Stomach (tissue), 8 donors: ENCODE measurements at regions not wholly inside any gene's neighbourhood (a gene's known extent, or its start where the extent isn't known, plus 50 kb on each side); places are given as distances from the start of the nearest gene placed in this dataset.

Experiments used
- DNase-seq, 2 donors: peaks; one replicate each; pipeline versions ENCODE4 v3.0.0 to v3.0.0-alpha.2; 2013 to 2019
- H3K27ac ChIP-seq, 5 donors: fragments of 200-600 bp in 4 of 5; sonication (generic) in 4 of 5; one replicate each; pipeline ENCODE4 v1.5.1; 2013 to 2019; ENCODE audit warnings: mild to moderate bottlenecking in 1 of 5, moderate library complexity in 1 of 5
- H3K27me3 ChIP-seq, 3 donors: fragments of 200-600 bp; sonication (generic); one replicate each; pipeline ENCODE4 v1.5.1; 2017 to 2019; ENCODE audit warnings: mixed run types in 1 of 3
- H3K36me3 ChIP-seq, 4 donors: fragments of 200-600 bp; sonication (generic); 1 replicate in 3 of 4; 2 replicates in 1 of 4; pipeline ENCODE4 v1.5.1; 2016 to 2019
- H3K4me1 ChIP-seq, 4 donors: fragments of 200-600 bp; sonication (generic); one replicate each; pipeline ENCODE4 v1.5.1; 2016 to 2019
- H3K4me3 ChIP-seq, 4 donors: fragments of 200-600 bp; sonication (generic) in 3 of 4; one replicate each; pipeline ENCODE4 v1.5.1; 2016 to 2019; ENCODE audit warnings: mild to moderate bottlenecking in 1 of 4
- H3K9me3 ChIP-seq, 4 donors: fragments of 200-600 bp; sonication (generic); one replicate each; pipeline ENCODE4 v1.5.1; 2016 to 2019
- EP300 ChIP-seq: sonication (generic); formaldehyde crosslinking; IDR thresholded peaks from one replicate; pipeline ENCODE4 v1.6.1; 2017; ENCODE audit warnings: antibody characterized with exemption
- POLR2A ChIP-seq, 4 donors: fragments of 450-650 bp; IDR thresholded peaks; one replicate each; pipeline ENCODE4 v1.6.1; 2016; ENCODE audit warnings: antibody characterized with exemption in 4 of 4, control low read depth in 2 of 4, mild to moderate bottlenecking in 1 of 4, moderate library complexity in 1 of 4
- POLR2AphosphoS5 ChIP-seq, 3 donors: sonication (generic); formaldehyde crosslinking; IDR thresholded peaks; one replicate each; pipeline ENCODE4 v1.6.1; 2016; ENCODE audit warnings: antibody characterized with exemption in 3 of 3
- WGBS, 5 donors: extraction: QIAGEN DNeasy Blood & Tissue Kit in 3 of 5; methylation state at CpG; one replicate each; pipeline versions ENCODE4 v1.1.5 to v1.1.7; 2013 to 2018; 5-methylcytosine and 5-hydroxymethylcytosine counted together
- intact Hi-C: fragments of 100-400 bp; cut with DNase I; formaldehyde crosslinking; loops from one replicate; pipeline ENCODE4 v1.15.1; 2023; ENCODE audit warnings: low total_unique reads
- TF ChIP-seq, protein P1 (sequence below), 7 experiments: fragments of 450-650 bp in 4 of 7; fragments of 200-600 bp in 3 of 7; sonication (generic) in 3 of 7; IDR thresholded peaks; one replicate each; pipeline ENCODE4 v1.5.1; 2016 to 2019; ENCODE audit warnings: antibody characterized with exemption in 7 of 7, control low read depth in 2 of 7, mild to moderate bottlenecking in 1 of 7
- donor health status: healthy with polysubstance abuse.
- donor health status: Bipolar disorder and iron deficiency.
- donor health status: healthy.

DNA sequence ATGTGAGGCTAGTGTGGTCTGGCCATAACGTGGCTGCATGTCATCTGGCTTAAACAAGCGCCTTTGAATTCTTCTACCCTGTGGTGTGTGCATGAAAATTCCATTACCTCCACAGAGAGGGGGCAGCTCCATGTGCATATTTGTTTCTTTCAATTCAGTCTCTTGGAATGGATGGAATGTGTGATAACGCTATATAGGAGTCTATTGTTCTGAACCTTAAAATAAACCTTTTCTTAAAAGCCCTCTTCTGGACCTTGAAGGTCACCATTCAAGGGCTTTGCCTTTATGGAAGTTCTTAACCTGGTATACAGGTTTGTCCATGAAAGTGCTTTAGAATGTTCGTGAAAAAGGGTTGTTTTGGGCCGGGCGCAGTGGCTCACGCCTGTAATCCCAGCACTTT, 118.2 kb upstream of the ADGRL2 start:
- TF ChIP-seq, protein P1, sequence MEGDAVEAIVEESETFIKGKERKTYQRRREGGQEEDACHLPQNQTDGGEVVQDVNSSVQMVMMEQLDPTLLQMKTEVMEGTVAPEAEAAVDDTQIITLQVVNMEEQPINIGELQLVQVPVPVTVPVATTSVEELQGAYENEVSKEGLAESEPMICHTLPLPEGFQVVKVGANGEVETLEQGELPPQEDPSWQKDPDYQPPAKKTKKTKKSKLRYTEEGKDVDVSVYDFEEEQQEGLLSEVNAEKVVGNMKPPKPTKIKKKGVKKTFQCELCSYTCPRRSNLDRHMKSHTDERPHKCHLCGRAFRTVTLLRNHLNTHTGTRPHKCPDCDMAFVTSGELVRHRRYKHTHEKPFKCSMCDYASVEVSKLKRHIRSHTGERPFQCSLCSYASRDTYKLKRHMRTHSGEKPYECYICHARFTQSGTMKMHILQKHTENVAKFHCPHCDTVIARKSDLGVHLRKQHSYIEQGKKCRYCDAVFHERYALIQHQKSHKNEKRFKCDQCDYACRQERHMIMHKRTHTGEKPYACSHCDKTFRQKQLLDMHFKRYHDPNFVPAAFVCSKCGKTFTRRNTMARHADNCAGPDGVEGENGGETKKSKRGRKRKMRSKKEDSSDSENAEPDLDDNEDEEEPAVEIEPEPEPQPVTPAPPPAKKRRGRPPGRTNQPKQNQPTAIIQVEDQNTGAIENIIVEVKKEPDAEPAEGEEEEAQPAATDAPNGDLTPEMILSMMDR (IDR thresholded peaks at IDR 0.05), result no peak
- TF ChIP-seq EP300, result no peak
- peak in 1 of 3 donors; percentile 14 for TF ChIP-seq POLR2AphosphoS5 (IDR thresholded peaks at IDR 0.05)
- no peak for TF ChIP-seq POLR2A (IDR thresholded peaks at IDR 0.05)
- Histone ChIP-seq H3K36me3 (no peaks in the 10 kb centered on the region), H3K4me1 (peaks cover 22 to 33% (median 29%) of the 10 kb centered on the region in 4 donors), H3K9me3 (no peaks in the 10 kb centered on the region), H3K4me3 (no peak overlapping the region), H3K27me3 (no peaks in the 10 kb centered on the region), H3K27ac (peak overlapping the region in 3 of 5 donors; percentile 34 to 68 (median 56))
- DNase-seq, result peak in 1 of 2 donors; percentile 38
- 37 to 60% (median 47%) methylated on average over 7 of the region's 7 CpGs for WGBS, 5 donors
- intact Hi-C loops, result no loop called here

DNA sequence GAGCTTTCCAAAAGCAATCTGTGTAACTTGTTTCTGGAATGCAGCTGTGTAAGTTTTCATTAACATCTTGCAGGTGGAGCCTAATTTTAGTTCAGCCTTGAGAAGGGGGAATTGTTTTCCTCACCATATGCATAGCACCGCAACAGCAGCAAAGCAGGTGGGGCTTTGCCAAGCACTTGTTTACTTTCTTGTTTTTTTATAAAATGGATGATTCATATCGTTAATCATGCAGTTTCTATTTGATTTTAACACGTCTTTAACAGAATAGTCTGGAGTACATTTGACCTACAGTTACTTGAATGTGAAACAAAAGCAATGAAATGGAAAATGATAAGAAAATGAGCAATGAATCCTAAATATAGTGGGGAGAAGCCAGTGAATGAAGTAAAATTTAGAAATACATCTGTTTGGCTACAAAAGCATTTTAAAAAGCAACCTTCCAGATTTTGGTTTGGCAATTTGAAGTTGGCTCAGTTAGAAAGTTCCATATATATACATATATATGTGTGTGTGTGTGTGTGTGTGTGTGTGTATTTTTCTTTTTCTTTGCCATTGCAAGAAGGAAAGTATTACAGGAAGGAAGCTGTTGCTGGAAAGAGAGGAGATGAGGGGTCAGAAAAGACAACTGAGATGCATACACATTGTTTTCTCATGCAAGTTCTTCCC, 119.0 kb upstream of the ADGRL2 start:
- peak overlapping the region in 1 of 4 donors; percentile 8 for H3K4me3 ChIP-seq
- DNase-seq, result peak; percentile 35 to 80
- H3K4me1 ChIP-seq, result peaks cover 22 to 33% (median 29%) of the 10 kb centered on the region in 4 donors
- peak overlapping the region in 4 of 5 donors; percentile 34 to 68 (median 51) for H3K27ac ChIP-seq
- H3K36me3 ChIP-seq, result no peaks in the 10 kb centered on the region
- intact Hi-C loops, result no loop called here
- 5 to 16% (median 10%) methylated on average over 3 of the region's 3 CpGs for WGBS, 5 donors
- H3K27me3 ChIP-seq, result no peaks in the 10 kb centered on the region
- TF ChIP-seq, protein P1 (IDR thresholded peaks at IDR 0.05), result no peak
- TF ChIP-seq POLR2AphosphoS5 (IDR thresholded peaks at IDR 0.05), result peak in 1 of 3 donors; percentile 39
- H3K9me3 ChIP-seq, result no peaks in the 10 kb centered on the region

DNA sequence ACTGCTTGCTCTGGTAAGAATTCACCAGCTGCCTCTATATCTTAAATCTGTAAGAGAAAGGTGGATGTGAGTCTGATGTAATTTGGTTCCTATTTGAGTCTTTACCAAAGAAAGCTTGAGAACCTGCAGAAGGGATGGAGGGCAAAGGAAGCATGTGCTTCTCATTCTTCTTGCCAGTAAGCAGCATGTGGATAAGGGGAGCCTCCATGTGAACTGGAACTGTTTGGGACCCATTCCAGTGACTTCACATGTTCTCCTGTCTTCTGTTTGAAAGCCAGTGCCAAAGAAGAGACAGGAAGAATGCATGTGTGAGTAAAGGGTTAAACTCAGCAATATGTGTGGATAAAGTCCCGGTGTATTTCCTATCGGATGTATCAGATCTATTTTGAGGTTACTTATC, 119.6 kb upstream of the ADGRL2 start:
- Histone ChIP-seq H3K27me3 (no peaks in the 10 kb centered on the region), H3K4me1 (peaks cover 22 to 33% (median 29%) of the 10 kb centered on the region in 4 donors), H3K27ac (peak overlapping the region; percentile 34 to 70 (median 56)), H3K9me3 (no peaks in the 10 kb centered on the region), H3K36me3 (no peaks in the 10 kb centered on the region), H3K4me3 (no peak overlapping the region)
- TF ChIP-seq, protein P1 (IDR thresholded peaks at IDR 0.05), result no peak
- no peak for TF ChIP-seq POLR2A (IDR thresholded peaks at IDR 0.05)
- TF ChIP-seq POLR2AphosphoS5 (IDR thresholded peaks at IDR 0.05), result no peak
- no peak for TF ChIP-seq EP300
- 10 to 19% (median 14%) methylated on average over 2 of the region's 2 CpGs for WGBS, 5 donors
- peak in 1 of 2 donors; percentile 51 for DNase-seq
- intact Hi-C loops, result no loop called here

DNA sequence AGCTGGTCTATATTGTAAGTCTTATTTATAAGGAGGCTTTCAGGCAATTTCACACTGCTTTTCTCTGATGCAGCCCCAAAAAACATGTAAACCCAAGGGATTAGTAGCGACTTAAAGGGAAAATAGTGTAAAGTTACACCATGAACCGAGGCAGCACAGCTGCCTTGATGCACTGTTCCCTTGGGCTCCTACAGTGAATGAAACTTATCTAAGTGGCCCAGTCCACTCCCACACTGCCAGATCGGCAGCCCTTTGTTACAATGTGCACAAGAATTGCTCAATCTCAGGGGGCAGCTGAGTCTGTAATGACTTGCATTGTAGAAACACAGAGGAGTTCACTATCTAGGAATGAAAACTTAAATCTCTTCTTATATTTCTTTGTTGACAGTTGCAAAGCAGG, 120.8 kb upstream of the ADGRL2 start:
- peak overlapping the region in 3 of 5 donors; percentile 56 to 68 (median 56) for H3K27ac ChIP-seq
- peak; percentile 56 to 82 for DNase-seq
- intact Hi-C loops, result no loop called here
- no peaks in the 10 kb centered on the region for H3K9me3 ChIP-seq
- H3K36me3 ChIP-seq, result no peaks in the 10 kb centered on the region
- 8 to 50% (median 25%) methylated on average over 3 of the region's 3 CpGs for WGBS, 5 donors
- no peaks in the 10 kb centered on the region for H3K27me3 ChIP-seq
- TF ChIP-seq POLR2A (IDR thresholded peaks at IDR 0.05) (no peak), POLR2AphosphoS5 (IDR thresholded peaks at IDR 0.05) (no peak), EP300 (no peak)
- TF ChIP-seq, protein P1 (IDR thresholded peaks at IDR 0.05), result no peak
- H3K4me3 ChIP-seq, result peak overlapping the region in 1 of 4 donors; percentile 13
- peaks cover 22 to 33% (median 29%) of the 10 kb centered on the region in 4 donors for H3K4me1 ChIP-seq
